ENCODE measurements at regions not wholly inside any gene's neighbourhood (a gene's known extent, or its start where the extent isn't known, plus 50 kb on each side); places are given as distances from the start of the nearest gene placed in this dataset.
"Not testable (repeated sequence)": the region's sequence is repeated elsewhere in the genome, so short reads cannot be mapped to it uniquely, and the experiment has no call there.

GRCh38 chrX:5683996-5684395 is 544.7 kb downstream of the NLGN4X start:
- no peak for DNase-seq

DNA sequence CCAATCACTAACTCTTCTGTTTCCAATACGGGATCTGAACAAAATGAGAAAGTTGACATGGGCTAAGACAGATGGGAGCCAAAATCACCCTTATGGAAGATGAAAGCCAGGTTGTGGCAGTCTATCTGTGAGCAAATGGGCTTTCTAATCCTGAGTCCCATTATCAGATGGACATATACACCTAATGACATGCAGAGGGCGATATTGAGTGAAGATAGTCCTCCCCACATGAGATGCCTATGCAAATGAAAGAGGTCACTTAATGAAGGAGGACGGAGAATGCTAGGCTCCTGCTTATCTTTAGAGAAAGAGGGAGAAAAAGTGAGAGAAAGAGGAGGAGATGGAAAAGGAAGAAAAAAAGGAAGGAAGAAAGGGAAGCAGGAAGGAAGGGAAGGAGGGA is 547.5 kb downstream of the NLGN4X start:
- DNase-seq, result no peak

DNA sequence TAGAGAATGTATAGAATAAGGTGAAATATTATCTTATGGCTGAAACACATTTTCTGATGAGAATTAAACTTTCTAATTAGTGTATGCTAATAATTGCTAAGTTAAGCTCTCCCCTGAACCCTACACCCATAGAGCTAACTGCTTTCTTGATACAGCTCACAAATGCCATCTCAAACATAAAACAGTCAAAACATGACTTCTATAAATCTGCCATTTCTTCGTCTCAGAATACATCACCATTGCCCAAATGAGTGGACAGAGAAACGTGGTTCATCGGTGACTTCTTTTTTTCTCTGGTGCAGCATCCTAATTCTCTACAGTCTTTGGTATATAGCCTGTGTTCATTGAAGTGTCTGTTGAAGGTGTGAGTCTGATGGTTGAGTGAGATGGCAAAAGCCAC is 554.6 kb downstream of the NLGN4X start:
- no peak for DNase-seq

- no peak for DNase-seq
Measured at GRCh38 chrX:5672099-5672498, 556.6 kb downstream of the NLGN4X start.

- not testable (repeated sequence) for DNase-seq
Measured at GRCh38 chrX:5666689-5667088, 562.0 kb downstream of the NLGN4X start.

DNA sequence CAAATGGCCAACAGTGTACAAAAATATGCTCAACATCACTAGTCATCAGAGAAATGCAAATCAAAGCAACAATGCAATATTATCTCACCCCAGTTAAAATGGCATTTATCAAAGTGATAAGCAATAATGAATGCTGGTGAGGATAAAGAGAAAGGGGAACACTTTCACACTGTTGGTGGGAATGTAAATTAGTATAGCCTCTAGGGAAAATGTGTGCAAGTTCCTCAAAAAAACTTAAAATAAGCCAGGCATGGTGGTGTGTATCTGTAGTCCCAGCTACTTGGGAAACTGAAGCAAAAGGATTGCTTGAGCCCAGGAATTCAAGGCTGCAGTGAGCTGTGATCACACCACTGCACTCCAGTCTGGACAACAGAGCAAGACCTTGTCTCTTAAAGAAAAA is 572.1 kb downstream of the NLGN4X start:
- no peak for DNase-seq

GRCh38 chrX:5650904-5651303 is 577.8 kb downstream of the NLGN4X start:
- DNase-seq, result no peak

GRCh38 chrX:5648941-5649568 is 579.6 kb downstream of the NLGN4X start:
- DNase-seq, result no peak

DNA sequence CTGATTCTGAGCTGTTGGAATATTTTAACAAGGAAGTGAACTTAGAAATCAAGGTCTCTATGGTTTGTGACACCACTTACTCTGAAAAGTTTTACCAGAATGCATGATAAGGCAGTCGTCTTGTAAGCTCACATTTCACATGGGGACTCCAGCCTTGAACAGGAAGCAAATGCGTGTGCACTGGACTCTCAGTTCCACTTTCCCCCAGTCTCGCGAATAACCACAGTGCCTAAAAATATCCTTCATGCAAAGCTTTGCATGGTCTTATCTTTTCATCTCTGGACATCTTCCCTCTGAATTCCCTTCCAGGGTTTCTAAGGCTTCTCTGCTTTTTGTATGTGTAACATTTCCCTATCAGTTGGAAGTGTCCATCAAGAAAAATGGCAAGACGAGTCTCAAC is 581.8 kb downstream of the NLGN4X start:
- DNase-seq, result no peak

DNA sequence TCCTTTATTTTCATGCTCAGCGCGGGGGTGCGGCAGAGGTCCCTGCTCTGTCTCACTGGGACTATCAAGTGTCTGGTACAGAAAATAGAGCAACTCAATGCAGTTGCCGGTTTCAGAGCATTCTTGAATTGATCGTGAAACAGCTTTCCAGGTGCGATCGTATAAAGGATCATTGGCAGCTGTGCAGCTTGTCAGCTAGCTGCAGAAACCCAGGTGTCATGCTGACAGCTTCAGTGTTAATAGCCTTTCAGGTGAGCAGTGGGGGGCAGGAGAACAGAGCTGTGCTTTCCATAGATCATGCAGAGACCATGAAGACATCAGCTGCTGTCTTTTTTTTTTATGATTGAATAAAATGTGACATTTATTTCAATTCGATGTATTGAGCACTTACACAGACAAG is 583.9 kb downstream of the NLGN4X start:
- DNase-seq, result no peak

- DNase-seq, result no peak
Measured at GRCh38 chrX:5640071-5640470, 588.6 kb downstream of the NLGN4X start.

DNA sequence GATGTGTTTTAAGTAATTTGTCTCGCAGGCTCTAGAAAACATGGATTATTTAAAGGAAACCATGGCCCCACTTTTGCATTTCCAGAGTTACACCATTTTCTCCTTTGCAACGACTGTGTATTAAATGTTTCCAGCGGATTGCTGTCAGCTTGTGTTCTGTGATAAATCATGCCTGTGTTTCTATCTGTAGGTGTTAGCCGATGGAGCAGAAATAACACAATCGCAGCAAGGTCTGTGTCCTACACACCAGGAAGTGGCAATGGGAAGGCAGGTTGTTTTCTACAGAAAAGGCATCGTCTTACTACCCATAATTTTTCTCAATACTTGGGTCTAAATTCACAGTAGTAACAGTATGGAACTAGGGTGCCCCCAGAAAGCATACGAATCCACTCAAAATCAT is 590.1 kb downstream of the NLGN4X start:
- DNase-seq, result no peak

DNA sequence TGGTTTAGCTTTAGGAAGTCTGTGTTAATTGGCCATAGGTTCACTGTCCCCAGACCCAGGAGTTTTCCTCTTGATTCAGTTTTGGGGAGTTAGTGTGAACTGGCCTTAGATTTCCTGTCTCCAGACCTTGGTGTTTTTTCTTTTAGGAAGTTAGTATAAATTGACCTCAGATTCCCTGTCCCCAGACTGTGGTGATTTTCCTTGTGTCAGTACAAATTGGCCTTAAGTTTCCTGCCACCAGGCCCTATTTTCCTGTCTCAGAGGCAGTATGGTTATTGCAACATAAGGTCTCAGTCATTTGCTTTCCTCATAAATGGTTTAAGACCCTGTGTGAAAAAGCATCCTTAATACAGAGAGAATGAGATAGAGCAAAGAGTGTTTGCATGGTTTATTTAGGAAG is 595.8 kb downstream of the NLGN4X start:
- DNase-seq, result no peak

- no peak for DNase-seq
Measured at GRCh38 chrX:5632061-5632614, 596.5 kb downstream of the NLGN4X start.

- no peak for DNase-seq
Measured at GRCh38 chrX:5617666-5618065, 611.0 kb downstream of the NLGN4X start.

- DNase-seq, result no peak
Measured at GRCh38 chrX:5595570-5595969, 633.1 kb downstream of the NLGN4X start.

DNA sequence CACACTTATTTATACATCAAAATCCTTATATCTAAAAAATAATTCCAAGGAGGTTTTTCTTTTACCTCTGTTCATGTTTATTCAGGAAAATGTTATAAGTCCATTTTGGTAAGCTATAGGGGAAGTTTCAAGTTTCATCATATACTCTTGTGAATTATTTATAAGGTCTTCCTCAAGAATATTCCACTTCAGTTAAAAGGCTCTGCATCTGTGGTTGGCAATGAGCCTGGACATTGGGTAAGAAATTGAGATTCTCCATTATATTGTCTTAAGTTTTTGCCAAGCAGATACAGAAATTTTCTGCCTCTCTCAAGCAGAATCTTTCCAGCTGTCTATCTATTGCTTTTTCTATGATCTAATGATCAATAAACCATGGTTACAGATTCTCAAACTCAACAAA is 641.9 kb downstream of the NLGN4X start:
- DNase-seq, result no peak

DNA sequence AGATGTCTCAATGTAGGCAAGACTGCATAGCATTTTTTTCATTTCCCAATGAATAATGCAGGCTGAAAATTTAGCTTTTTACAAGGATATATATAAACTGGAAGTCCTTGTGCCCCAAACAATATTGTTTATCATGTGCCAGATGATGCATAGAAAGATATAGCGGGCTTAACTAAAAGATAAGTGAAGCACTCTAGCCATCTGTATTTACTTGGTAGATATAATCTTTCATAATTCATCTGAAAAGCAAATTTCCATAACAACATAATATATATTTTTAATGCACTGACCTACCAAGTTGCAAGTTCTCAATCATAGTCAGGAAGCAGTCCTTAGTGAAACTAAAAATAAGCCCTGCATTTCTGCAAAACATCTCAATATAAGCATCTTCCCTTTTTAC is 653.3 kb downstream of the NLGN4X start:
- DNase-seq, result no peak

- DNase-seq, result no peak
Measured at GRCh38 chrX:5568934-5569333, 659.7 kb downstream of the NLGN4X start.

DNA sequence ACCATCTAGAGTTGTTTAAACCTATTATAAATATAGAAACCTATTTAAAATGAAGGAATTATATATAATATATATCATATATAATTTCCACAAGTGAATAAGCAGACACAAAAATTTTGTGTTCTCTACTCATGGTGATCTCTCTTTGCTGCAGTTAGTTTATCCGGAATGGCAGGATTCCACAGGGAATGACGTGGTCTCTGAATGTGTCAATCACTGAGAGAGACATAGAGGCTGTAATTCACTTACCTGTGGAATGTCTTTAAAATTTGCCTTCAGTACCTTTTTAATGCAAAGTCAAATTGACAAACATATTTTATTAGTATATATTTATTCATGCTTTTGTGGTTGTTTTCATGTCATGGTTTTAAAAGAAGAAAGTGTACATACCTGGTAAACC is 669.3 kb downstream of the NLGN4X start:
- DNase-seq, result no peak

- DNase-seq, result no peak
Measured at GRCh38 chrX:5549512-5549911, 679.2 kb downstream of the NLGN4X start.

GRCh38 chrX:5537098-5537497 is 691.6 kb downstream of the NLGN4X start:
- no peak for DNase-seq

GRCh38 chrX:5536261-5536660 is 692.4 kb downstream of the NLGN4X start:
- DNase-seq, result no peak

- no peak for DNase-seq
Measured at GRCh38 chrX:5528057-5528456, 700.6 kb downstream of the NLGN4X start.

DNA sequence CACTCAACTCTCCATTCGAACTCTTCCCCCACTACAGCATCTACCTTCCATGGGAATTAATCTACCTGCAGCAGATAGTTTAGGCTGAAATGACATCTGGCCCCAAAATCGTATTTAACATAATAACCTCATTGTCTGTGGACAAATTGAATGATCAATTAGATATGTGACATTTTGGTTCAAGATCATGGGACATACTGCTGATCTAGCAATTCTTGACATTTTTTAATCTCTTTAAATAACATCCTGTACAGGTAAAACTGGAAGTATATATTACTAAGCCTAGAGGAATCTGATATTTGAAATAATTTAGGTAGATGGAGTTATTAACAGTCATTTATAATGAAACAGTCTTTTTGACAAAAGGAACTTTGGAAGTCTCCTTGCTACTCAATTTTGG is 702.5 kb downstream of the NLGN4X start:
- no peak for DNase-seq
